WI38 (cell line): ENCODE measurements at regions not wholly inside any gene's neighbourhood (a gene's known extent, or its start where the extent isn't known, plus 50 kb on each side); places are given as distances from the start of the nearest gene placed in this dataset.

Experiments
- H3K4me3 ChIP-seq: 2 replicates; pipeline ENCODE4 v1.5.1; 2011; ENCODE audit warnings: low read depth, mild to moderate bottlenecking, control low read depth, low read length
- CTCF ChIP-seq: IDR thresholded peaks from 2 replicates; pipeline ENCODE4 v1.5.1; 2012; ENCODE audit warnings: low read depth, mild to moderate bottlenecking, control low read depth, low read length

GRCh38 chr4:22573198-22573597 is 57.3 kb upstream of the ADGRA3 start:
- no peak overlapping the region for H3K4me3 ChIP-seq
- no peak for TF ChIP-seq CTCF

GRCh38 chr4:22573641-22574040 is 57.8 kb upstream of the ADGRA3 start:
- no peak overlapping the region for H3K4me3 ChIP-seq
- TF ChIP-seq CTCF = no peak

- no peak for TF ChIP-seq CTCF
- H3K4me3 ChIP-seq = no peak overlapping the region
Measured at GRCh38 chr4:22574424-22574823, 58.6 kb upstream of the ADGRA3 start.

- no peak overlapping the region for H3K4me3 ChIP-seq
- TF ChIP-seq CTCF = no peak
Measured at GRCh38 chr4:22574880-22575279, 59.0 kb upstream of the ADGRA3 start.

- TF ChIP-seq CTCF = no peak
- H3K4me3 ChIP-seq = no peak overlapping the region
Measured at GRCh38 chr4:22587253-22587652, 71.4 kb upstream of the ADGRA3 start.

GRCh38 chr4:22593933-22594332 is 78.1 kb upstream of the ADGRA3 start:
- no peak for TF ChIP-seq CTCF
- H3K4me3 ChIP-seq = no peak overlapping the region

GRCh38 chr4:22595684-22596083 is 79.8 kb upstream of the ADGRA3 start:
- TF ChIP-seq CTCF = no peak

More at GRCh38 chr4:22595684-22596083, 79.8 kb upstream of the ADGRA3 start:
- H3K4me3 ChIP-seq = no peak overlapping the region
